Epithelial cell of proximal tubule (primary cell): ENCODE measurements at regions not wholly inside any gene's neighbourhood (a gene's known extent, or its start where the extent isn't known, plus 50 kb on each side); places are given as distances from the start of the nearest gene placed in this dataset.

Experiments used
- DNase-seq: peaks from one replicate; pipeline ENCODE4 v3.0.0-alpha.2; 2011; ENCODE audit warnings: low read depth
- H3K4me3 ChIP-seq: 2 replicates; pipeline ENCODE4 v1.5.1; 2011; ENCODE audit warnings: low read depth, mild to moderate bottlenecking, low read length
- CTCF ChIP-seq: conservative IDR thresholded peaks from 2 replicates; pipeline ENCODE4 v1.5.1; 2012; ENCODE audit warnings: low read depth, mild to moderate bottlenecking, low read length

- no peak overlapping the region for H3K4me3 ChIP-seq
- no peak for DNase-seq
- TF ChIP-seq CTCF, result no peak
These were observed 324.1 kb upstream of the DIPK2B start for GRCh38 chrX:45524805-45525204.

- DNase-seq, result no peak
- H3K4me3 ChIP-seq, result no peak overlapping the region
- TF ChIP-seq CTCF, result no peak
These were observed 323.6 kb upstream of the DIPK2B start for GRCh38 chrX:45524296-45524695.

- TF ChIP-seq CTCF, result no peak
- H3K4me3 ChIP-seq, result no peak overlapping the region
- DNase-seq, result no peak
These were observed 317.9 kb upstream of the DIPK2B start for GRCh38 chrX:45518552-45518951.

- TF ChIP-seq CTCF, result no peak
- peak; percentile 45 for DNase-seq
- no peak overlapping the region for H3K4me3 ChIP-seq
These were observed 316.7 kb upstream of the DIPK2B start for GRCh38 chrX:45517090-45517973.

- TF ChIP-seq CTCF, result peak; percentile 65
- peak; percentile 80 for DNase-seq
- H3K4me3 ChIP-seq, result no peak overlapping the region
These were observed 314.9 kb upstream of the DIPK2B start for GRCh38 chrX:45515262-45516215.

- H3K4me3 ChIP-seq, result no peak overlapping the region
- no peak for TF ChIP-seq CTCF
- no peak for DNase-seq
These were observed 312.4 kb upstream of the DIPK2B start for GRCh38 chrX:45513042-45513441.
